22Rv1 (cell line): ENCODE measurements at regions not wholly inside any gene's neighbourhood (a gene's known extent, or its start where the extent isn't known, plus 50 kb on each side); places are given as distances from the start of the nearest gene placed in this dataset.

Experiments
- H3K27ac ChIP-seq: fragments of 450-650 bp; 2 replicates; pipeline ENCODE4 v1.5.1; 2017
- ZFX ChIP-seq: fragments of 450-650 bp; IDR thresholded peaks from 2 replicates; pipeline ENCODE4 v1.6.1; 2017; ENCODE audit warnings: antibody characterized with exemption, borderline replicate concordance
- TF ChIP-seq, protein P1 (sequence below): fragments of 450-650 bp; IDR thresholded peaks from 2 replicates; pipeline ENCODE4 v1.5.1; 2017; ENCODE audit warnings: mild to moderate bottlenecking

DNA sequence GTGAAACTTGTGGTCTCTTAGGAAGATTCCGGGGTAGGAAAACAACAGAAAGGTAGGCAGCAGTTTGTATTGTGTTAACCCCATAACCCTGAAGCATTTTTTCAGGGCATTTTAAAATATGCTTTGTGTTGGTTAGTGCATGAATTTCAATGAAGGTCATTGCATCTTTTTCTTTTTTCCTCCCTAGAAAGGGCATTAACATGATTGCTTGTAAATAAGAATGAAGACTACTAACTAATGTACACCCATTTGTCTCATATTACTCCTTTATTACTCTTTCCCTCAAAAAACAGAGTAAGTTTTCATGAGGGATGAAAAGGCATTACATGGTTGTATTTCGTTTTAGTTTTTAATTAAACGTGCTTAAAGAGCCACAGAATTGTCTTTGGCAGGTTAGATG lies 141.4 kb downstream of the OGFRL1 start:
- TF ChIP-seq, protein P1, sequence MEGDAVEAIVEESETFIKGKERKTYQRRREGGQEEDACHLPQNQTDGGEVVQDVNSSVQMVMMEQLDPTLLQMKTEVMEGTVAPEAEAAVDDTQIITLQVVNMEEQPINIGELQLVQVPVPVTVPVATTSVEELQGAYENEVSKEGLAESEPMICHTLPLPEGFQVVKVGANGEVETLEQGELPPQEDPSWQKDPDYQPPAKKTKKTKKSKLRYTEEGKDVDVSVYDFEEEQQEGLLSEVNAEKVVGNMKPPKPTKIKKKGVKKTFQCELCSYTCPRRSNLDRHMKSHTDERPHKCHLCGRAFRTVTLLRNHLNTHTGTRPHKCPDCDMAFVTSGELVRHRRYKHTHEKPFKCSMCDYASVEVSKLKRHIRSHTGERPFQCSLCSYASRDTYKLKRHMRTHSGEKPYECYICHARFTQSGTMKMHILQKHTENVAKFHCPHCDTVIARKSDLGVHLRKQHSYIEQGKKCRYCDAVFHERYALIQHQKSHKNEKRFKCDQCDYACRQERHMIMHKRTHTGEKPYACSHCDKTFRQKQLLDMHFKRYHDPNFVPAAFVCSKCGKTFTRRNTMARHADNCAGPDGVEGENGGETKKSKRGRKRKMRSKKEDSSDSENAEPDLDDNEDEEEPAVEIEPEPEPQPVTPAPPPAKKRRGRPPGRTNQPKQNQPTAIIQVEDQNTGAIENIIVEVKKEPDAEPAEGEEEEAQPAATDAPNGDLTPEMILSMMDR, result no peak
- TF ChIP-seq ZFX, result no peak
- no peak overlapping the region for H3K27ac ChIP-seq

DNA sequence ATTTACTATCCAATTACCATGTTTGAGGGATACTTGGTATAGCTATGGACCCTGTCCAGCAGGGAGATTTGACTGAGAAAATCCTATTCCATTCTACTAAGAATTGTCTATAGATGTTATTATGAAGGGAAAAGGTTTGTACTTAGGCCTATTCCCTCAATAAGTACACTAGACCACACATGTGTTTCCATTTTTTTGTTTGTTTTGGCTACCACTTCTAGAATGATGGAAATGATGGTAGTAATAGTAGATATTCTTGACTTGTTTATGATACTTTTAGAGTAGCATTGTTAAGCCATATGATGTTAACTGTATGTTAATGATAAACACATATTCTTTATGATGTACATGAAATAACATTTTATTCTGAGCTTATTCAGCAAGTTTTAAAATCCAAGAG lies 144.8 kb downstream of the OGFRL1 start:
- TF ChIP-seq, protein P1, result no peak
- TF ChIP-seq ZFX, result no peak
- H3K27ac ChIP-seq, result no peak overlapping the region

DNA sequence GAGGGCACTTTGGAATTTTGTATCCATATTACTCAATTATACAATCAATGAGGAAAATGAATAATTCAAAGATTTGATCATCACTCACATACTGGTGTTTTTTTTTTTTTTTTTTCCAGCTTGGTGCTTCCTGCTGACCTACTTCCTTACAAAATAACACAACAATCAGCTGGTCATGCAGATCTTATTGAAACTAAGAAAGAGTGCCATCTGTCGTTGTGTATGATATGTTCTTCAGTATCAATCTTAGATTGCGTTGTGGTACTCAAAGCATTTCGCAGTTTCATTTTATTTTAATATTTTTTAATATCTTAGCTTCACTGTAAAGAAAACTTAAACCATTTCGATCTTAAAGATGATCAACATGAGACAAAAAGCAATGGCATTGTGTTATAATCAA lies 155.6 kb downstream of the OGFRL1 start:
- H3K27ac ChIP-seq, result no peak overlapping the region
- TF ChIP-seq, protein P1, result peak; percentile 38
- TF ChIP-seq ZFX, result no peak

DNA sequence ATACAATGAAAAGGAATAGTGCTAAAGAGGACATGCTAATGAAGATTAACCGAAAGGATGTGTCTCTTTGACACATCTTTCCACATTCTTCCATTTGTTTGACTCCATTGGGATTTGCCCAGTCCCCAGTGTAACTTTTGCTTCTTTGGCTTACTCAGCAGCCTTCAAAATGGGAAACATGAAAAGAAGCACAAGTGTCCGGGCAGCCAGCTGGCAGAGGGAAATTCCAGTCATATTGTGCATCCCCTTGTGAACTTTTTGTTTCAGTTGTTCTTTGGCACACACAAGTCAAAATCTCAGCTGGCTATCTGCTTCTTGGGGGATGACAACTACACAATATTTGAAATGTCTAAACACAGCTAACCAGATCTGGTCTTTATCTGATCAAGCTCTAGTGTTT lies 157.4 kb downstream of the OGFRL1 start:
- no peak for TF ChIP-seq ZFX
- TF ChIP-seq, protein P1, result no peak
- H3K27ac ChIP-seq, result no peak overlapping the region

DNA sequence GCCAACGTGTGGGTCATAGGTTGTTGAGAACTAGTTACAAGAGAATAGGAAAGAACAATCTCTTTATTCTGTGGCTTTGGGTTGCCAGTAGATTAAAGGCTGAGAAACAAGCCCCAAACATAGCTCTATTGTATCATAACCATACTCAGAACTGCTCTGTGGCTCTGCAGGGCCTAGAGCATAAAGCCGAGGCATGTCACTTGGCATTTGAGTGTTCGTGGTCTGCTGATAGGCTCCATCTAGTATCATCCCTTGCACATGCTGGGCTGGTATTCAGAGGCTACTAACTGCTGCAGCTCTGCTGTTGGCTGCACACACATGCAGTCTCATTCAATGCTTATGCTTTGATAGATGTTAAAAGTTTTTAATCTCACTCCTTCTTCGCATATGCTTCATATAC lies 157.9 kb downstream of the OGFRL1 start:
- TF ChIP-seq ZFX, result no peak
- TF ChIP-seq, protein P1, result no peak
- H3K27ac ChIP-seq, result no peak overlapping the region

DNA sequence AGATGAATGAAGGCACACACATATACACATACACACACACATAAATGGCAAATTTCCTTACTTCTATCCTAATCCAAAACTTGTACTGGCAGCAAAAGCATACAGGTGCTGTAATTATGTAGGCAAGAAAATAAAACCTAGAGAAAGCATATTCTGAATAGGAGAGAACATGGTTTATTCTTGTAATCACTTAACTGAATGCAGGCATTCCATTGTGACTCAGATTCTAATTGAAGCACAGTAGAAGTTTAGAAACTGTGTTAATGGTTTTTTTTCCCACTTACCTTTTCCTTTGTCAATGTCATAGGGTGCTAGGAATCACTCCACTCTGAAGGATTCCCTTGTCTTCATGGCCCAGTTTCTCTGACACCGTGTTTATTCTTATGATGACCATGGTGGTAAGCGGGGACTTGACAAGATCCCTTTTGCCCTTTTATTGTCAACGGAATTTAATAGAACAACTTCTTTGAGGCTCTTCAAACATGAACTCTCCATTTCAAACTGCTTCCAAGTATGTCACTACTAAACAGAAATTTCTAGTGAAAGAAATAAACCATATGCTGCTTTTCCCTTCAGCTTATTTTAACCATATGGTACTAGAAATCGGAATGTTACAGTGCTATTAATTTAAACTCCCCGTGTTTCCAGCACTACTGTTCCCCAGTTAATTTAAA lies 164.2 kb downstream of the OGFRL1 start:
- H3K27ac ChIP-seq, result no peak overlapping the region
- TF ChIP-seq, protein P1, result no peak
- no peak for TF ChIP-seq ZFX

DNA sequence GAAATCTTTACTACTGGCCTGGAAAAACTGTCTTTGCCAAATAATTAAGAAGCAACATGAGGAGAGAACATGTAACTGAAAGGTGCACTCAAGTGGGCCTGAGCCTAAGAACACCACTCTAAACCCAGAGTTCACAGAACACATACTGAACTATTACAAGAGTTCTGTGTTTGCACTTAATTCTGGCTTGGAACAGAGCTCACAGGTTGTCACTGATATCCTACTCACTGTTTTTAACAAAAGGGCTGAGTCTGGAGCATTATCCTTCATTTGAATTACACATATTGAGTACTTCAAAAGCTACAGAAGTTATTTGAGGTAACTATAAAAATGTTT lies 164.7 kb downstream of the OGFRL1 start:
- H3K27ac ChIP-seq, result no peak overlapping the region
- no peak for TF ChIP-seq ZFX
- TF ChIP-seq, protein P1, result no peak
